ENCODE measurements at regions not wholly inside any gene's neighbourhood (a gene's known extent, or its start where the extent isn't known, plus 50 kb on each side); places are given as distances from the start of the nearest gene placed in this dataset.

DNA sequence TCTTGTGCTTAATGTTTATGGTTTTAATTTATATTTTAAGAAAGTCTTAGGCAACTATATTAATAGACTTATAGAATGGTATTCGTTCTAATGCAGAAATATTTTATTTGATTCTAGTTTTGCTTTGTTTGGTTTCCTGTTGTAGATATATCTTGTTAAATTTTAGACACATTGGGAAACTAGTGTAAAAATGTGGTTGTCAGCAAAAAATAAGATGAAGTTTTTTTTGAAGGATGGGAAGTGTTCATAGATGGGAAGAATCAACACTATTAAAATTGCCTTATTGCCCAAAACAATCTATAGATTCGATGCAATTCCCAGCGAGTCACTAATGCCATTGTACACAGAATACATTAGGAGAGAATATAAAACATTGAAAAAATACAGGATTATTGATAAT lies 278.9 kb downstream of the ZWINT start:
- Histone ChIP-seq H2AFZ (ENCODE audit: control insufficient read depth, low read length) (no peak overlapping the region), H4K20me1 (ENCODE audit: control insufficient read depth, extremely low read depth, insufficient read depth, low read length) (no peaks in the 10 kb centered on the region), H3K4me3 (ENCODE audit: control insufficient read depth in 2 of 3, extremely low read depth in 1 of 3, insufficient read depth in 2 of 3, low read depth in 1 of 3, low read length in 3 of 3) (no peak overlapping the region), H3K36me3 (ENCODE audit: control insufficient read depth in 2 of 2, extremely low read depth in 1 of 2, insufficient read depth in 2 of 2, low read length in 2 of 2) (no peaks in the 10 kb centered on the region), H3K27me3 (ENCODE audit: control insufficient read depth, extremely low read depth, insufficient read depth, low read length) (no peaks in the 10 kb centered on the region), H3K4me1 (ENCODE audit: control insufficient read depth, extremely low read depth, insufficient read depth, low read length) (no peaks in the 10 kb centered on the region), H3K4me2 (ENCODE audit: control insufficient read depth, extremely low read depth, insufficient read depth, low read depth, low read length) (no peak overlapping the region), H3K27ac (ENCODE audit: control insufficient read depth, insufficient read depth, low read length) (no peak overlapping the region), H3K79me2 (ENCODE audit: control insufficient read depth, insufficient read depth, low read length) (no peaks in the 10 kb centered on the region), H3K9me3 (ENCODE audit: control insufficient read depth, low read depth, low read length) (no peaks in the 10 kb centered on the region), H3K9me1 (ENCODE audit: control insufficient read depth, extremely low read depth, insufficient read depth, low read length) (no peaks in the 10 kb centered on the region), H3K9ac (ENCODE audit: control insufficient read depth, extremely low read depth, insufficient read depth, low read length) (no peak overlapping the region)
- DNase-seq (ENCODE audit: low read depth, low spot score) = no peak
- FAIRE-seq = no peak
- dilution Hi-C loops (cut with MboI; ENCODE audit: extremely low pct_ligation_motif_present, low sequenced_read_pairs) = no loop called here
- TF ChIP-seq EZH2 (IDR thresholded peaks at IDR 0.05; ENCODE audit: low read length) = no peak
- TF ChIP-seq, protein P1, sequence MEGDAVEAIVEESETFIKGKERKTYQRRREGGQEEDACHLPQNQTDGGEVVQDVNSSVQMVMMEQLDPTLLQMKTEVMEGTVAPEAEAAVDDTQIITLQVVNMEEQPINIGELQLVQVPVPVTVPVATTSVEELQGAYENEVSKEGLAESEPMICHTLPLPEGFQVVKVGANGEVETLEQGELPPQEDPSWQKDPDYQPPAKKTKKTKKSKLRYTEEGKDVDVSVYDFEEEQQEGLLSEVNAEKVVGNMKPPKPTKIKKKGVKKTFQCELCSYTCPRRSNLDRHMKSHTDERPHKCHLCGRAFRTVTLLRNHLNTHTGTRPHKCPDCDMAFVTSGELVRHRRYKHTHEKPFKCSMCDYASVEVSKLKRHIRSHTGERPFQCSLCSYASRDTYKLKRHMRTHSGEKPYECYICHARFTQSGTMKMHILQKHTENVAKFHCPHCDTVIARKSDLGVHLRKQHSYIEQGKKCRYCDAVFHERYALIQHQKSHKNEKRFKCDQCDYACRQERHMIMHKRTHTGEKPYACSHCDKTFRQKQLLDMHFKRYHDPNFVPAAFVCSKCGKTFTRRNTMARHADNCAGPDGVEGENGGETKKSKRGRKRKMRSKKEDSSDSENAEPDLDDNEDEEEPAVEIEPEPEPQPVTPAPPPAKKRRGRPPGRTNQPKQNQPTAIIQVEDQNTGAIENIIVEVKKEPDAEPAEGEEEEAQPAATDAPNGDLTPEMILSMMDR (optimal IDR thresholded peaks at IDR 0.05 in 1 of 3, IDR thresholded peaks at IDR 0.05 in 1 of 3, conservative IDR thresholded peaks at IDR 0.05 in 1 of 3; ENCODE audit: extremely low read depth in 1 of 3, insufficient read depth in 2 of 3, low read length in 3 of 3) = no peak

DNA sequence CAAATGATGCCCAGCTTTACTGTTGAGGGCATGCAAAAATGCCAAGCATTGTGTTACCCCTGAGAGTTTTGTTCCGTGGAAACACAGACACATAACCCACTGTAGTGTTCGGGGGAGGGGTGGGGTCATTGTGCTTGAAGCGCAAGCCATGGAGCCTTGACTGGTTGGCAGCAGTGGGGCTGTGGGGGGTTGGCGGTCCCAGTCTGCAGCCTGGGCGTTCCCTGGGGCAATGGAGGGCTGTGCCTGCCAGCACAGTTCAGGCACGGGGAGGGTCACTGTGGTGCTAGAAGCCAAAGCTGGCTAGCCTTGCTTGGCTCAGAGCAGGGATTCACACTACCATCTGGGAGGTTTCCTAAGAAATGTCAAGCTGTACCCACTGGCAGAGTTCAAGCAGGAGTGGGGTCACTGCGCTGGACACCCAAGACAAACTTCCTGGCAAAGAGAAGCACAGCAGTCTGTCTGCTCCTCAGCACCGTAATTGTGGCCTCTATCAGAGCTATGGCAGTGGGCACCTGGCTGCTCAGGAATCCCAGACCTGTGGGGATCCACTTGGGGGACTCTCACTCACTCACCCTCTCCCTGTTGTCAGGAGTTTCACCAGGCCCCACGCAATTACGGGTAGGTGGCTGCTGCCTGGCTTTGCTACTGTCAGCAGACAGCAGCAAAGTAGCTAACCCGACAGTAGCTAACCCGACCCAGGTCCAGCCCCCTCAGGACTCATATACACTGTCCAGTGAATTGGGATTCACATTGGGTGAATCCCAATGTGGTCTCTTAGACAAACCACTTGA lies 292.4 kb downstream of the ZWINT start:
- no peaks in the 10 kb centered on the region for H3K9me1 ChIP-seq (ENCODE audit: control insufficient read depth, extremely low read depth, insufficient read depth, low read length)
- DNase-seq (ENCODE audit: low read depth, low spot score) (no peak), FAIRE-seq (no peak)
- H3K79me2 ChIP-seq (ENCODE audit: control insufficient read depth, insufficient read depth, low read length) = no peaks in the 10 kb centered on the region
- no peak overlapping the region for H3K27ac ChIP-seq (ENCODE audit: control insufficient read depth, insufficient read depth, low read length)
- no peak for TF ChIP-seq EZH2 (IDR thresholded peaks at IDR 0.05; ENCODE audit: low read length)
- TF ChIP-seq, protein P1 (optimal IDR thresholded peaks at IDR 0.05 in 1 of 3, IDR thresholded peaks at IDR 0.05 in 1 of 3, conservative IDR thresholded peaks at IDR 0.05 in 1 of 3; ENCODE audit: extremely low read depth in 1 of 3, insufficient read depth in 2 of 3, low read length in 3 of 3) = no peak
- no peaks in the 10 kb centered on the region for H4K20me1 ChIP-seq (ENCODE audit: control insufficient read depth, extremely low read depth, insufficient read depth, low read length)
- H3K4me3 ChIP-seq (ENCODE audit: control insufficient read depth in 2 of 3, extremely low read depth in 1 of 3, insufficient read depth in 2 of 3, low read depth in 1 of 3, low read length in 3 of 3) = no peak overlapping the region
- peaks cover 2% of the 10 kb centered on the region for H3K9me3 ChIP-seq (ENCODE audit: control insufficient read depth, low read depth, low read length)
- H2AFZ ChIP-seq (ENCODE audit: control insufficient read depth, low read length) = no peak overlapping the region
- H3K9ac ChIP-seq (ENCODE audit: control insufficient read depth, extremely low read depth, insufficient read depth, low read length) = no peak overlapping the region
- H3K4me2 ChIP-seq (ENCODE audit: control insufficient read depth, extremely low read depth, insufficient read depth, low read depth, low read length) = no peak overlapping the region
- no peaks in the 10 kb centered on the region for H3K4me1 ChIP-seq (ENCODE audit: control insufficient read depth, extremely low read depth, insufficient read depth, low read length)
- dilution Hi-C loops (cut with MboI; ENCODE audit: extremely low pct_ligation_motif_present, low sequenced_read_pairs) = no loop called here
- no peaks in the 10 kb centered on the region for H3K36me3 ChIP-seq (ENCODE audit: control insufficient read depth in 2 of 2, extremely low read depth in 1 of 2, insufficient read depth in 2 of 2, low read length in 2 of 2)
- no peaks in the 10 kb centered on the region for H3K27me3 ChIP-seq (ENCODE audit: control insufficient read depth, extremely low read depth, insufficient read depth, low read length)
